ENCODE measurements at regions not wholly inside any gene's neighbourhood (a gene's known extent, or its start where the extent isn't known, plus 50 kb on each side); places are given as distances from the start of the nearest gene placed in this dataset.
A peak's percentile ranks its signal among the peaks of the same experiment; 100 is the strongest.

DNA sequence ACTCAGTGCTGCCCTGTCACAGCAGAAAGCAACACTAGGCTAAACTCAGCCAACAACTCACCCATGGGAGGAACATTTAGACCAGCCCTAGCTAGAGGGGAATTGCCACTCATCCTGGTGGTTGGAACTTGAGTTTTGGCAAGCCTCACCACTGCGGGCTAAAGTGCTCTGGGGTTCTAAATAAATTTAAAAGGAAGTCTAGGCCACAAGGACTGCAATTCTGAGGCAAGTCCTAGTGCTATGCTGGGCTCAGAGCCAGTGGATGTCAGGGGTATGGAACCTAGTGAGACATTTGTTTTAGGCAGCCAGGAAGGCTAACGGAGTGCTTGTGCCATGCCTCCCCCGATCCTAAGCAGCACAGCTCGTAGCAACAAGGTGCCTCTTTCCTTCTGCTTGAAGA, 78.0 kb downstream of the RGS13 start:
- no peak for FAIRE-seq

- FAIRE-seq: no peak
Measured at GRCh38 chr1:192724670-192725069, 84.2 kb upstream of the RGS2 start.

DNA sequence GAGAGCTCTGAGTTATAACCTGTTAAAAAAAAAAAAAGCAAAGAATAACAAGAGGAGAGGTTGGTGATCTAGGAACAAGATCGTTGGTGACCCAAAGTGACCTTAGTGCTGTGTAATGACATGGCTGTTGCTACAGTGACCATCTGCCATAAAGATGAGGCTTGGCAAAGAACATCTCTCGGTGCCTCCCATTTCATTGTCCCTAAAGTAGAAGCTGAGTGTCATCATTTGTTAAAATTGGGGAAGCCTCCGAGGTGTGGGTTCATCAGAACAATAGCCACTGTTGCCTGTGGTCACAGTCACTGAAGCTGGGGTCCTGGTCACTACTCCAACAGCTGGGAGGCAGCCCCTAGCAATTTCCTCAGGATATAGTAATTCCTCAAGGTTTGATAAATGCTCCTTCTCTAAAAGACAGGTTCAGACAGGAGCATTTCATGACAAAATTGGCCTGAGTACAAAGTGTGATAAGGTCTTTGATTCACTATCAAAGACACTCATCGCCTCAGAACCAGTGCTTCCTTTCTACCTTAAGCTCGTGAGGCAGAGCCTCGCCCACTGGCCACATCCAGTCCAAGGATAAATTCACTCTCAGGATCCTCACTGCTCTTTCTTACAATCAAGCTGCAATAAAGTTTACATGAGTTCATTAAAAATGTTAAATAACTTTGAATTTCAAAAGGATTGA, 81.9 kb upstream of the RGS2 start:
- no peak for FAIRE-seq

- FAIRE-seq: no peak
Measured at GRCh38 chr1:192729500-192729899, 79.3 kb upstream of the RGS2 start.

DNA sequence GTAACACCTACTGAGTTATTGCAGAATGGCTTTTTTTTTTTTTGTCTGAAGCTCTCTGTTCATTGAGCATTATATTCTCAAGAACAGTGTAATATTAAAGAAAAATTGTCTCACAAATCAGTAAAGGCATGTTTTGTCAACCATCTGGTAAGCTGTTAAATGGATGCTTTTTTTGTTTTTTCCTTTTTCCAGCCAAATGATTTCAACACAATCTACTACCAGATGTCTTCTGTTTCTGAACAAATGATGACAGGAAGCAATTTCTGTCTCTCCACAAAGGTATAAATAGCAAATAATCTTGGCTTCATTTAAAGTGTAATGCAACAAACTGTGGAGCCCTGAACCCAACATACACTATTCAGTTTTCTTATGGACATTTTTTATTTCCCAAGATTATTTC, 78.6 kb upstream of the RGS2 start:
- no peak for FAIRE-seq

GRCh38 chr1:192732787-192733186, 76.1 kb upstream of the RGS2 start:
- FAIRE-seq: no peak

DNA sequence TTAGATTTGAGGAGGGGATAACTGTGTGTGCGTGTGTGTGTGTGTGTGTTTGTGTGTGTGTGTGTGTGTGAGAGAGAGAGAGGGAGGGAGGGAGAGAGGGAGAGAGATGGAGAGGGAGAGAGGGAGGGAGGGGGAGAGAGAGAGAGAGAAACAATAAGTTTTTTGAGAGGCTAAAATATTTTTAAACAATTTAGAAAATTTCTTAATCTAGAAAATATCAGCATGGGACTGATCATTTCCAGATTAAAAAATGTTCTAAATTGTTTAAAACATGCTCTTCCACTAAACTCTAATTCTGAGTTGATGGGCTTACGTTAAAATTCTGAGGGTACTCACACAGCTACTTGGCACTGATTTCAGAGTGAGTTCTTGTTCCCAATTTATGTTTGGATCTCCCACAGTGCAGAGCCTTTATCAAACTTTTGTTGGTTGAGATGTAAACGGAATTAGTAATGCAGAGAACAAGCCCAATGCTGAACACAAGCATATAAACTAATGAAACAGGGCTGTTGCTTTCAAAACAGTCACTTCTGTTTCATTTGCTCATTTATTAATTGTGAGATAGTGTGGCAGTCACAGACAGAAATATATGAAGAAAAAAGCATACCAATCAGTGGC, 73.4 kb upstream of the RGS2 start:
- FAIRE-seq: no peak

GRCh38 chr1:192737306-192737705, 71.5 kb upstream of the RGS2 start:
- FAIRE-seq: no peak

- FAIRE-seq: no peak
Measured at GRCh38 chr1:192739476-192740184, 69.2 kb upstream of the RGS2 start.

GRCh38 chr1:192740214-192740613, 68.6 kb upstream of the RGS2 start:
- FAIRE-seq: peak; percentile 69

- no peak for FAIRE-seq
Measured at GRCh38 chr1:192741095-192741494, 67.7 kb upstream of the RGS2 start.

DNA sequence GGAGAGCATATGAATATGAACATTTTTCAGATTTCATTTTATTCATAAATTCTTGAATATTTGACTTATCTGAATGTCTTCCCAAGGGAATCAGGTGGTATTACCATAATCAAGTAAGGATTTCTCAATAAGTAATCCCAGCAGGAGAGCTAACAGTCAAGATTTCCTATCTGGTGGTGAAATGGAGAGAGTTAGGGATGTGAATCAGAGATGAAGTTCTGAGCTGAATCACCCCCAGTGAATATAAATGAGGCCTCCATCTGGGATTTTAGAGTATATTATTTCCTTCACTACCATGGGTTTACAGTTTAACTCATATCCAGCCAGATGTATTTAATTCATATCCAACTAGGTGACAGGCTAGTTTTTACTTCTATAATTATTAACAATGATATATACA, 61.5 kb upstream of the RGS2 start:
- FAIRE-seq: no peak

GRCh38 chr1:192747943-192748342, 60.9 kb upstream of the RGS2 start:
- no peak for FAIRE-seq

GRCh38 chr1:192749349-192749748, 59.5 kb upstream of the RGS2 start:
- no peak for FAIRE-seq

GRCh38 chr1:192751260-192751659, 57.6 kb upstream of the RGS2 start:
- FAIRE-seq: no peak

DNA sequence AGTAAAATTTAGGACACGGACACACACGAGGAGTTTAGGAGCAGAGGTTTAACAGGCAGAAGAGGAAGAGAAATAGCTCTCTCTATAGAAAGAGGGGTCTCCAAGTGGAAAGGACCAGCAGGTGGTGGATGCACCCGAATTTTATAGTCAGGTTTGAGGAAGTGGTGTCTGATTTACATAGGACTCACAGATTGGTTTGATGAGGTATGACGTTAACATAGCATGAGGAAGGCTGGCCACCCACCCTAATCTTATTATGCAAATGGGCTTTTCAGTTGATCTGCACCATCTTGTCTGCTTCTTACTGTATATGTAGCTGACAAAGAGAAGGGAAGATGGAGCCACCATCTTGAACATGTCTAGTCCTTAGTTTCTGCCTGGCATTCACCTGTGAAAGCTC, 52.5 kb upstream of the RGS2 start:
- no peak for FAIRE-seq

DNA sequence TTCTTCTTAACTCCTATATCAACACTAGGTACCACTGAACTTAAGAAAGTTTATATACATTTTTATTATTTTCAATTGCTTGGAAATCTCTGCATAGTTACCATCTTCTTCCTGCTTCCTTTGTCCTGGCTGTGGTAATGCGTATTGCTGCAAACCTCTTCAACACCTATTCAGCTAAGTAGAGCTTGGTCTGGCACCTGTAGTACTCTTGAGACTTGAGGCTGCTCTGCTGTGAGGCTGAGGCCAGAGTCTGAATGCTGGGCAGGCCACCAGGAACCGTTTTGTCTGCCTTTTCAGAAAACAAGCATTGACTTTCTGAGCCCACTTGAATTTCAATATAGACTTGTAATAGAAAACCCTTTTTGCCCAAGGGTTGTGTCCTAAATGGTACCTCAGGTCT, 52.0 kb upstream of the RGS2 start:
- no peak for FAIRE-seq

DNA sequence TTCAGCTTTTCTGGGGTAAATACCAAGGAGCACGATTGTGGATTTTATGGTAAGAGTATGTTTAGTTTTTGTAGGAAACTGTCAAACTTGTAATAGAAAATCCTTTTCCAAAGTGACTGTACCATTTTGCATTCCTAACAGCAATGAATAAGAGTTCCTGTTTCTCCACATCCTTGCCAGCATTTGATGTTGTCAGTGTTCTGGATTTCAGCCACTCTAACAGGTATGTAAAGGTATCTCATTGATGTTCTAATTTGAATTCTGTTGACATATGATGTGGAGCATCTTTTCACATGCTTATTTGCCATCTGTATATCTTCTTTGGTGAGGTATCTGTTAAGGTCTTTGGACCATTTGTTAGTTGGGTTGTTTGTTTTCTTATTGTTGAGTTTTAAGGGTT, 50.3 kb upstream of the RGS2 start:
- no peak for FAIRE-seq

Measured in A204.1 (cell line).